ENCODE measurements at regions not wholly inside any gene's neighbourhood (a gene's known extent, or its start where the extent isn't known, plus 50 kb on each side); places are given as distances from the start of the nearest gene placed in this dataset.

DNA sequence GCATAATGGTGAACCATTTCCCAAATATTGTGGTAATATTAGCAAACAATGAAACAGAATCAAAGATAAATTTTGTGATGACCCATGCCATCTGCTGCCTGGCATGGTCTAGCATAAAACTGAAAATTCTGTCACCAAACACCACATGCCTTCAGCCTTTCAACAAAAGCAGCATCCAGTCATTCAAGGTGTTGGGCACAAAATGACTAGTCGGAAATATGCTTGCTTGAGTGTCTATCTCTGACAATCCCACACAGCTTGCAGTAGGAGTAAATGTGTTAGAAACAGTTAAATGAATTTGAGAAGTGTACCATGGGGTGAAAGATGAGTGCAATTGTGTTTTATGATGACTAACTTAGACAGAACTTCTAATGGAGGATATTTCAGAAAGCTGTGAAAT is 61.7 kb upstream of the CDIN1 start:
- DNase-seq (ENCODE audit: low read depth): no peak

DNA sequence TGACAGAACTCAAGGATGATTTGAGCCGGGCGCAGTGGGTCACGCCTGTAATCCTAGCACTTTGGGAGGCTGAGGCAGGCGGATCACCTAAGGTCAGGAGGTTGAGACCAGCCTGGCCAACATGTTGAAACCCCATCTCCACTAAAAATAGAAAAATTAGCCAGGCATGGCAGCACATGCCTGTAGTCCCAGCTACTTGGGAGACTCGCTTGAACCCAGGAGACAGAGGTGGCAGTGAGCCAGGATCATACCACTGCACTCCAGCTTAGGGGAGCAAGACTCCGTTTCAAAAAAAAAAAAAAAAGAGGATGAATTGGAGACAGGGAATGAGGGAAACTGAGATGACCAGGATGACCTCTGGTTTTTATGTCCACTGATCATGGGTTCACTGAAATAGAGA is 60.4 kb upstream of the CDIN1 start:
- no peaks in the 10 kb centered on the region for H3K36me3 ChIP-seq (ENCODE audit: control insufficient read depth, insufficient read depth, low read length, severe bottlenecking)
- no peaks in the 10 kb centered on the region for H3K4me1 ChIP-seq (ENCODE audit: control insufficient read depth, insufficient read depth, low read length)
- H3K4me3 ChIP-seq (ENCODE audit: low read length): no peak overlapping the region
- H3K9me3 ChIP-seq (ENCODE audit: control insufficient read depth, low read length): no peaks in the 10 kb centered on the region
- DNase-seq (ENCODE audit: low read depth): no peak
- no peak overlapping the region for H3K9ac ChIP-seq (ENCODE audit: low read length)
- no peaks in the 10 kb centered on the region for H3K27me3 ChIP-seq (replicated peaks; ENCODE audit: control insufficient read depth, insufficient read depth, low read length)

More for the DNA sequence above, 61.7 kb upstream of the CDIN1 start:
- Histone ChIP-seq H3K9ac (ENCODE audit: low read length) (no peak overlapping the region), H3K36me3 (ENCODE audit: control insufficient read depth, insufficient read depth, low read length, severe bottlenecking) (no peaks in the 10 kb centered on the region), H3K9me3 (ENCODE audit: control insufficient read depth, low read length) (no peaks in the 10 kb centered on the region), H3K27me3 (replicated peaks; ENCODE audit: control insufficient read depth, insufficient read depth, low read length) (no peaks in the 10 kb centered on the region), H3K4me3 (ENCODE audit: low read length) (no peak overlapping the region), H3K4me1 (ENCODE audit: control insufficient read depth, insufficient read depth, low read length) (no peaks in the 10 kb centered on the region)

DNA sequence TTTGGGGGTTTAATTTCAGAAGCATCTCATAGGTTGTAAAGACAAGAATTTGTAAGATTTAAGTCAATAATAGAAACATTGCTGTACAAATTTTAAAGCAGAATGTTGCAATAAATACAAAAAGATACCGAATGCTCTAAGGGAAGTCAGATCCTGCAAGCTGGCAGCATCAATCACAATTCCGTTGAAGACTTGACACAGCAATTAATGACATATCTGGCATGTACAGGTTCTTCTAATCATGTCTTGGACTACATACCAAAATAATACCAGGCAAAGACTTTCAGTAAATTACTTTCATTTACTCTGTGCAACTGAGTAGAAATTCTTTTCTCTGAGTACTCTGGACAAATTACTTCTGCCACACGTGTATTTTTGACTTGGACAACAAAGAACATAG is 54.0 kb upstream of the CDIN1 start:
- H3K4me1 ChIP-seq (ENCODE audit: control insufficient read depth, insufficient read depth, low read length): no peaks in the 10 kb centered on the region
- no peaks in the 10 kb centered on the region for H3K9me3 ChIP-seq (ENCODE audit: control insufficient read depth, low read length)
- no peak for DNase-seq (ENCODE audit: low read depth)
- no peaks in the 10 kb centered on the region for H3K36me3 ChIP-seq (ENCODE audit: control insufficient read depth, insufficient read depth, low read length, severe bottlenecking)
- no peak overlapping the region for H3K9ac ChIP-seq (ENCODE audit: low read length)
- no peaks in the 10 kb centered on the region for H3K27me3 ChIP-seq (replicated peaks; ENCODE audit: control insufficient read depth, insufficient read depth, low read length)
- no peak overlapping the region for H3K4me3 ChIP-seq (ENCODE audit: low read length)

DNA sequence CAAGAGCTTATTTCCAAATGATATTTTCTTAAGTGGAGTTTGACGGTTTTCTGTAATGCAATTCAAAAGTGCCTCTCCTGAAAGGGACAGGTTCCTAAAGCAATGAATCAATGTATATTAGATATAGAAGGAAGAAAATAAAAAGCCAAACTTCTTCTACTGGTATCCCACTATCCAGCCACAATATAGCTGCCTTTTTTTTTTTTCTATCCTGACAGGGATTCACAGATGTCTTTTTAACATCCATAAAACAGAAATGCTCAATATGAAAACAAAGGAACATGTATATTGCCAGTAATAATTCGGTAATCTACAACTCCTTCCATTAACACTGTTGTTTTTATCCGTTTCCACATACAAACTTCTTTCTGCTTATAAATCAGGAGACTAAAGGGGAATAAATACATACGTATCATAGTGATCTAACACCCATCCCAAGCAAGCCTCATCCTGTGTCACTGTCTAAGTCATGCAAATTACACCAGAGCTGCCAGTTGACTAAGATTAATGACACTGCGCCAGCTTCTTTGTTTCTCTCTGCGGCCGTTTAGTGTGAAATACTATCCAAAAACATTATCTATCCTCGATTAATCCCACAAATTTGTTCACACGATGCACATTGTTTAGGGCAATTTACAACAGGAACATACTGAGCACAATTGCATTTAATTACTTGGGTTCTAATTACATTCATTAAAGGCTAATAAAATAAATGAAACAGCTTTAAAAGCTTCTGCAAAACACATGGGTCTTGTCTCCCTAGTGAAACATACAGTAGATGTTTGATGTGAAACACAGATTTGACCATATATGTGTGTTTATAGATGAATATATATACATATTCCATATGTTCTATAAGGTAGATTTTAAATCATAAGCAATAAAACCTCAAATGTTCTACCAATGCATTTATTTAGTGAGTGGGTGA is 51.9 kb upstream of the CDIN1 start:
- Histone ChIP-seq H3K9me3 (ENCODE audit: control insufficient read depth, low read length) (no peaks in the 10 kb centered on the region), H3K4me1 (ENCODE audit: control insufficient read depth, insufficient read depth, low read length) (no peaks in the 10 kb centered on the region), H3K36me3 (ENCODE audit: control insufficient read depth, insufficient read depth, low read length, severe bottlenecking) (no peaks in the 10 kb centered on the region), H3K9ac (ENCODE audit: low read length) (no peak overlapping the region), H3K27me3 (replicated peaks; ENCODE audit: control insufficient read depth, insufficient read depth, low read length) (no peaks in the 10 kb centered on the region), H3K4me3 (ENCODE audit: low read length) (no peak overlapping the region)
- DNase-seq (ENCODE audit: low read depth): no peak

DNA sequence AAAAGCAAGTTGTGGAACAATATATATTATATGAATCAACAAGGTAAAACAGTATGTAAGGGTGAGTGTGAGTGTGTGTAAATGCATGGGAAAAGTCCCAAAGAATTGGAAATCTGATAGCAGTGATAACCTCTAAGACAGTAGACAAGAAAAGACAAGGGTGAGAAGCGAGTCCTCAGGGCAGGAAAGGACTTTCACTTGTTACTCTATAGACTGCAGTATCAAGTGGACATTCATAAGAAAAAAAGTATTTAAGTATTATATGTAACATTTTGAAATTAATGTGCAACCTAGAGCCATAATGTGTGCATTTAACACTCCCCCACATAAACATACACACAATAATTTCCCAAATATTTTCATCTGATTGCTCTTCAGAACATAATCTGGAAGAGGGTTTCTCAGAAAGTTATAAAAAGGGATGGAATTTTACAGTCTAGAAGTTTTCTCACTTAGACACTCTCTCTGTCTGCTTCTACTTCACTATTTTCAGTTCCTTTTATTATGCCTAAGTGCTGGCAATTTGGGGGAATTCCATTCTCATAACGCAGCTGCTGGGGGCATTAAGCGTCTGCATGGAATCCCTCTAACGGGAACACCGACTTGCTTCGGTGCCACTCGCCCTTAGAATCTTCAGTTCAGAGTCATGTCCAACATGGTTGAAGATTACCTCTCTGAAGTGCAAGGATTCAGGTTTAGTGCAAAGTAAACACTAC is 50.0 kb upstream of the CDIN1 start:
- DNase-seq (ENCODE audit: low read depth): no peak
- Histone ChIP-seq H3K36me3 (ENCODE audit: control insufficient read depth, insufficient read depth, low read length, severe bottlenecking) (no peaks in the 10 kb centered on the region), H3K9me3 (ENCODE audit: control insufficient read depth, low read length) (no peaks in the 10 kb centered on the region), H3K4me1 (ENCODE audit: control insufficient read depth, insufficient read depth, low read length) (no peaks in the 10 kb centered on the region), H3K4me3 (ENCODE audit: low read length) (no peak overlapping the region), H3K27me3 (replicated peaks; ENCODE audit: control insufficient read depth, insufficient read depth, low read length) (no peaks in the 10 kb centered on the region), H3K9ac (ENCODE audit: low read length) (no peak overlapping the region)
